H9 (cell line): ENCODE measurements at regions not wholly inside any gene's neighbourhood (a gene's known extent, or its start where the extent isn't known, plus 50 kb on each side); places are given as distances from the start of the nearest gene placed in this dataset.

Experiments
- DNase-seq: peaks from one replicate; pipeline ENCODE4 v3.0.0-alpha.2; 2017
- H2AFZ ChIP-seq: one replicate; pipeline ENCODE4 v1.6.1; 2013; ENCODE audit warnings: mild to moderate bottlenecking, low read length, control low read depth, moderate library complexity
- H2AK5ac ChIP-seq: 2 replicates; pipeline ENCODE4 v1.6.1; 2013; ENCODE audit warnings: low read length, control low read depth, mixed read lengths; ENCODE audit not compliant: insufficient read length
- H2BK120ac ChIP-seq: one replicate; pipeline ENCODE4 v1.6.1; 2013; ENCODE audit warnings: low read depth, mild to moderate bottlenecking, low read length, control low read depth, inconsistent platforms; ENCODE audit not compliant: poor library complexity, severe bottlenecking
- H2BK12ac ChIP-seq: 2 replicates; pipeline ENCODE4 v1.6.1; 2013; ENCODE audit warnings: low read length, control low read depth, mixed read lengths, low read depth; ENCODE audit not compliant: insufficient read length
- H2BK15ac ChIP-seq: 2 replicates; pipeline ENCODE4 v1.6.1; 2013; ENCODE audit warnings: low read depth, low read length, control low read depth
- H2BK20ac ChIP-seq: one replicate; pipeline ENCODE4 v1.6.1; 2013; ENCODE audit warnings: low read depth, mild to moderate bottlenecking, low read length, control low read depth, inconsistent platforms; ENCODE audit not compliant: poor library complexity, severe bottlenecking
- H2BK5ac ChIP-seq: 2 replicates; pipeline ENCODE4 v1.6.1; 2013; ENCODE audit warnings: low read length, control low read depth, mixed read lengths; ENCODE audit not compliant: insufficient read length
- H3K14ac ChIP-seq: 2 replicates; pipeline ENCODE4 v1.6.1; 2013; ENCODE audit warnings: low read length, control low read depth; ENCODE audit not compliant: insufficient read depth
- H3K18ac ChIP-seq: 2 replicates; pipeline ENCODE4 v1.6.1; 2013; ENCODE audit warnings: low read depth, mild to moderate bottlenecking, mixed read lengths, low read length, control low read depth; ENCODE audit not compliant: insufficient read length
- H3K23ac ChIP-seq: 2 replicates; pipeline ENCODE4 v1.6.1; 2013; ENCODE audit warnings: low read length, control low read depth, mixed read lengths, low read depth; ENCODE audit not compliant: insufficient read length
- H3K23me2 ChIP-seq: 2 replicates; pipeline ENCODE4 v1.6.1; 2013; ENCODE audit warnings: low read depth, mild to moderate bottlenecking, mixed read lengths, low read length, control low read depth; ENCODE audit not compliant: insufficient read length, poor library complexity, severe bottlenecking
- H3K27ac ChIP-seq: 2 replicates; pipeline ENCODE4 v1.5.1; 2013; ENCODE audit warnings: low read length, control low read depth, mixed read lengths, low read depth; ENCODE audit not compliant: insufficient read length
- H3K27me3 ChIP-seq: 2 replicates; pipeline ENCODE4 v1.6.1; 2013; ENCODE audit warnings: low read length, control low read depth, inconsistent platforms; ENCODE audit not compliant: insufficient read depth
- H3K4ac ChIP-seq: 2 replicates; pipeline ENCODE4 v1.6.1; 2013; ENCODE audit warnings: low read depth, mild to moderate bottlenecking, control low read depth, inconsistent platforms, low read length, moderate library complexity
- H3K4me1 ChIP-seq: 2 replicates; pipeline ENCODE4 v1.6.1; 2013; ENCODE audit warnings: low read length, control low read depth, inconsistent platforms; ENCODE audit not compliant: insufficient read depth
- H3K4me2 ChIP-seq: 2 replicates; pipeline ENCODE4 v1.6.1; 2013; ENCODE audit warnings: low read length, control low read depth, mixed read lengths; ENCODE audit not compliant: insufficient read length, insufficient read depth
- H3K56ac ChIP-seq: 2 replicates; pipeline ENCODE4 v1.6.1; 2013; ENCODE audit warnings: low read depth, mild to moderate bottlenecking, mixed read lengths, low read length, control low read depth; ENCODE audit not compliant: insufficient read length
- H3K79me1 ChIP-seq: 2 replicates; pipeline ENCODE4 v1.6.1; 2013; ENCODE audit warnings: low read depth, mild to moderate bottlenecking, moderate library complexity, low read length, control low read depth, inconsistent platforms; ENCODE audit not compliant: insufficient read depth, poor library complexity, severe bottlenecking
- H3K79me2 ChIP-seq: 2 replicates; pipeline ENCODE4 v1.6.1; 2013; ENCODE audit warnings: low read length, control low read depth, inconsistent platforms; ENCODE audit not compliant: insufficient read depth
- H3K9ac ChIP-seq: 2 replicates; pipeline ENCODE4 v1.6.1; 2013; ENCODE audit warnings: low read length, control low read depth, mixed read lengths; ENCODE audit not compliant: insufficient read length; ENCODE audit errors: extremely low read depth
- H3K9me3 ChIP-seq: one replicate; pipeline ENCODE4 v1.6.1; 2013; ENCODE audit warnings: low read depth, low read length, inconsistent platforms; ENCODE audit not compliant: control insufficient read depth
- H3T11ph ChIP-seq: one replicate; pipeline ENCODE4 v1.6.1; 2013; ENCODE audit warnings: mild to moderate bottlenecking, low read length, control low read depth, inconsistent platforms
- H4K20me1 ChIP-seq: one replicate; pipeline ENCODE4 v1.6.1; 2013; ENCODE audit not compliant: control insufficient read depth, insufficient read length, insufficient read depth
- H4K5ac ChIP-seq: 2 replicates; pipeline ENCODE4 v1.6.1; 2013; ENCODE audit warnings: low read depth, mild to moderate bottlenecking, mixed read lengths, low read length, control low read depth; ENCODE audit not compliant: insufficient read length
- H4K8ac ChIP-seq: replicated peaks from 2 replicates; pipeline ENCODE4 v1.6.1; 2013; ENCODE audit warnings: low read length, control low read depth, mixed read lengths, low read depth; ENCODE audit not compliant: insufficient read length
- H4K91ac ChIP-seq: 2 replicates; pipeline ENCODE4 v1.6.1; 2013; ENCODE audit warnings: low read depth, mild to moderate bottlenecking, moderate library complexity, mixed read lengths, low read length, control low read depth; ENCODE audit not compliant: insufficient read length
- H3K27ac Mint-ChIP-seq, 3 experiments: 2 replicates in 2 of 3; 3 replicates in 1 of 3; pipeline ENCODE4 v1.8.0; 2020 to 2021; ENCODE audit warnings: mixed read lengths in 3 of 3, mild to moderate bottlenecking in 1 of 3, moderate library complexity in 1 of 3
- H3K27me3 Mint-ChIP-seq: 2 replicates; pipeline ENCODE4 v1.8.0; 2021; ENCODE audit warnings: low read depth, mild to moderate bottlenecking, moderate library complexity, mixed read lengths
- H3K36me3 Mint-ChIP-seq, 3 experiments: 2 replicates in 2 of 3; 3 replicates in 1 of 3; pipeline ENCODE4 v1.8.0; 2020 to 2021; ENCODE audit warnings: low read depth in 3 of 3, mixed read lengths in 3 of 3; ENCODE audit not compliant: insufficient read depth in 1 of 3
- H3K4me1 Mint-ChIP-seq, 2 experiments: 2 replicates each; pipeline ENCODE4 v1.8.0; 2020; ENCODE audit warnings: mixed read lengths in 2 of 2
- H3K4me3 Mint-ChIP-seq, 2 experiments: 2 replicates in 1 of 2; 3 replicates in 1 of 2; pipeline ENCODE4 v1.8.0; 2020 to 2021; ENCODE audit warnings: mild to moderate bottlenecking in 2 of 2, mixed read lengths in 2 of 2, moderate library complexity in 1 of 2
- H3K9me3 Mint-ChIP-seq, 2 experiments: 2 replicates in 1 of 2; 3 replicates in 1 of 2; pipeline ENCODE4 v1.8.0; 2020; ENCODE audit warnings: mild to moderate bottlenecking in 2 of 2, mixed read lengths in 2 of 2, moderate library complexity in 1 of 2
- WGBS: extraction: QIAGEN DNeasy Blood & Tissue Kit; methylation state at CpG from one replicate; pipeline ENCODE4 v1.1.7; 2013; ENCODE audit warnings: missing lambda C conversion rate, low lambda C conversion rate, mixed read lengths; ENCODE audit not compliant: insufficient read length; ENCODE audit errors: extremely low coverage; 5-methylcytosine and 5-hydroxymethylcytosine counted together
- TF ChIP-seq, protein P1 (sequence below): fragments of 200-600 bp; sonication (generic); conservative IDR thresholded peaks from 3 replicates; pipeline ENCODE4 v1.8.0; 2021; ENCODE audit warnings: antibody characterized with exemption, mild to moderate bottlenecking

DNA sequence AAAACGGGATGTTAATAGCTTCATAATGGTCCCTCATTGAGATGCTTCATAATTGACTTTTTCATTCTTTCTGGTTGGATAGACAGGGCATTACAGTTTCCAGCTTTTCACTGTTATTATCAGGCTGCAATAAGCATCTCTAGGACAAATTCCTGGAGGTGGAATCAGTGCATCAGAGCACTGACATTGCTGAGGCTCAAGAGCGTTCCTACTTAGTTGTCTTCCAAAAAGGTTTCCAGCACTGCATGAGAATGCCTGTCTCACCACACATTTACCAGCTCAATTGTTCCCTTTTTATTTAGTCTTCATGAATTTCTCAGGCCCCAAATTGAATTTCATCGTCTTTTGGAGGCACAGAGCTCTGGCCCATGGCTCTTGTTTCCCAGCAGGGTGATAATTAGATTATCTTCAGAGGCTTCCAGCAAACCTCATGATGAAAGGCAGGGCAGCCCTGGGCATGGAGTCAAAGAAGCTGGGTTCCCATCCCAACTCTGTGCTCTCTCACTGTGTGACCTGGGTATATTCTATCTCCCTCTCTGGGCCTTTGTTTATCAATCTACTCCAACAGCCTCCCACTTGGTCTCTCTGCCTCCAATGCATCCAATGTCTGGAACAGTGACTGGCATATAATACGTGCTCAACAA is 451.4 kb downstream of the PTPRU start:
- no peak overlapping the region for H3K27ac Mint-ChIP-seq
- Histone ChIP-seq H3K23ac (no peak overlapping the region), H3K27me3 (no peaks in the 10 kb centered on the region), H3K79me1 (no peaks in the 10 kb centered on the region), H3K56ac (no peak overlapping the region), H3K18ac (no peak overlapping the region), H4K91ac (no peak overlapping the region), H3K14ac (no peak overlapping the region), H3K4me2 (no peak overlapping the region), H2BK5ac (no peak overlapping the region), H4K8ac (no peak overlapping the region), H2BK20ac (no peak overlapping the region), H3K4me1 (no peaks in the 10 kb centered on the region), H2BK120ac (no peak overlapping the region), H3K9ac (no peak overlapping the region), H4K20me1 (no peaks in the 10 kb centered on the region), H3K4ac (no peak overlapping the region), H3K9me3 (no peaks in the 10 kb centered on the region), H3K79me2 (no peaks in the 10 kb centered on the region), H3K23me2 (no peaks in the 10 kb centered on the region), H2BK15ac (no peak overlapping the region), H2BK12ac (no peak overlapping the region), H3K27ac (no peak overlapping the region), H3T11ph (no peak overlapping the region), H4K5ac (no peak overlapping the region), H2AK5ac (no peak overlapping the region), H2AFZ (no peak overlapping the region)
- peaks cover 3% of the 10 kb centered on the region; the same call in 1 of the 2 replicates for H3K27me3 Mint-ChIP-seq
- H3K4me1 Mint-ChIP-seq: peaks cover 20 to 47% of the 10 kb centered on the region in 2 experiments
- TF ChIP-seq, protein P1, sequence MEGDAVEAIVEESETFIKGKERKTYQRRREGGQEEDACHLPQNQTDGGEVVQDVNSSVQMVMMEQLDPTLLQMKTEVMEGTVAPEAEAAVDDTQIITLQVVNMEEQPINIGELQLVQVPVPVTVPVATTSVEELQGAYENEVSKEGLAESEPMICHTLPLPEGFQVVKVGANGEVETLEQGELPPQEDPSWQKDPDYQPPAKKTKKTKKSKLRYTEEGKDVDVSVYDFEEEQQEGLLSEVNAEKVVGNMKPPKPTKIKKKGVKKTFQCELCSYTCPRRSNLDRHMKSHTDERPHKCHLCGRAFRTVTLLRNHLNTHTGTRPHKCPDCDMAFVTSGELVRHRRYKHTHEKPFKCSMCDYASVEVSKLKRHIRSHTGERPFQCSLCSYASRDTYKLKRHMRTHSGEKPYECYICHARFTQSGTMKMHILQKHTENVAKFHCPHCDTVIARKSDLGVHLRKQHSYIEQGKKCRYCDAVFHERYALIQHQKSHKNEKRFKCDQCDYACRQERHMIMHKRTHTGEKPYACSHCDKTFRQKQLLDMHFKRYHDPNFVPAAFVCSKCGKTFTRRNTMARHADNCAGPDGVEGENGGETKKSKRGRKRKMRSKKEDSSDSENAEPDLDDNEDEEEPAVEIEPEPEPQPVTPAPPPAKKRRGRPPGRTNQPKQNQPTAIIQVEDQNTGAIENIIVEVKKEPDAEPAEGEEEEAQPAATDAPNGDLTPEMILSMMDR: no peak
- DNase-seq: no peak
- WGBS: no CpG with 5 or more reads among the region's 4 CpGs
- no peaks in the 10 kb centered on the region for H3K36me3 Mint-ChIP-seq
- H3K9me3 Mint-ChIP-seq: no peaks in the 10 kb centered on the region; a peak in 2 of 5 replicates
- H3K4me3 Mint-ChIP-seq: no peak overlapping the region
